Panc1 (cell line): ENCODE measurements at regions not wholly inside any gene's neighbourhood (a gene's known extent, or its start where the extent isn't known, plus 50 kb on each side); places are given as distances from the start of the nearest gene placed in this dataset.

Experiments
- ATAC-seq: fragments of 200-7000 bp; cut with Tn5 transposase; 2 replicates; pipeline ENCODE4 v1.9.1; 2020; ENCODE audit warnings: mild to moderate bottlenecking, moderate library complexity
- BruUV-seq: library from RNA; stranded (reverse); fragments of 400-500 nt; replicated peaks from 2 replicates; lab custom pipeline; 2021; lab: Mats Ljungman, UMichigan
- CTCF ChIA-PET: fragments of 300-600 bp; sonication (Branson Sonifier 250); formaldehyde crosslinking; loops from one replicate; lab custom pipeline; 2022; ENCODE audit warnings: antibody characterized with exemption; lab: Charles Lee
- POLR2A ChIA-PET: fragments of 300-600 bp; sonication (Branson Sonifier 250); formaldehyde crosslinking; loops from one replicate; lab custom pipeline; 2022; ENCODE audit warnings: antibody characterized with exemption; lab: Charles Lee
- DNase-seq: peaks from one replicate; pipeline ENCODE4 v3.0.0-alpha.2; 2010; ENCODE audit warnings: low read depth, low spot score
- H3K27ac ChIP-seq: 2 replicates; pipeline ENCODE4 v1.5.1; 2011; ENCODE audit warnings: mild to moderate bottlenecking, low read length, inconsistent platforms
- H3K27me3 ChIP-seq: fragments of 200-500 bp; sonication (Bioruptor generic); 2 replicates; pipeline ENCODE4 v1.6.0; 2014; ENCODE audit warnings: low read length, inconsistent platforms; ENCODE audit not compliant: control insufficient read depth, insufficient read depth
- H3K36me3 ChIP-seq: fragments of 200-500 bp; sonication (Bioruptor generic); 2 replicates; pipeline ENCODE4 v1.5.1; 2014; ENCODE audit warnings: inconsistent platforms, mild to moderate bottlenecking, low read length, moderate library complexity; ENCODE audit not compliant: control insufficient read depth, insufficient read depth
- H3K4me1 ChIP-seq: 2 replicates; pipeline ENCODE4 v1.5.1; 2011; ENCODE audit warnings: inconsistent platforms, mild to moderate bottlenecking, low read length, moderate library complexity; ENCODE audit not compliant: control insufficient read depth, insufficient read depth
- H3K4me3 ChIP-seq, 2 experiments: 2 replicates each; pipeline ENCODE4 v1.5.1; 2011 to 2012; ENCODE audit warnings: low read depth in 2 of 2, low read length in 2 of 2, mild to moderate bottlenecking in 2 of 2, inconsistent platforms in 1 of 2, moderate library complexity in 1 of 2
- H3K9me3 ChIP-seq: fragments of 200-500 bp; sonication (Bioruptor generic); 2 replicates; pipeline ENCODE4 v1.5.1; 2014; ENCODE audit warnings: low read depth, mild to moderate bottlenecking, inconsistent platforms, low read length, moderate library complexity; ENCODE audit not compliant: control insufficient read depth, insufficient read depth
- CTCF ChIP-seq: fragments of 450-650 bp; IDR thresholded peaks from 2 replicates; pipeline ENCODE4 v1.5.1; 2017; ENCODE audit warnings: mild to moderate bottlenecking
- POLR2AphosphoS5 ChIP-seq: IDR thresholded peaks from 2 replicates; pipeline ENCODE4 v1.6.1; 2012; ENCODE audit warnings: mild to moderate bottlenecking, low read depth, low read length, moderate library complexity
- SIN3A ChIP-seq: IDR thresholded peaks from 2 replicates; pipeline ENCODE4 v1.6.1; 2012; ENCODE audit warnings: low read depth, mild to moderate bottlenecking, low read length, moderate library complexity, borderline replicate concordance; ENCODE audit not compliant: insufficient read depth
- TCF7L2 ChIP-seq: IDR thresholded peaks from 2 replicates; pipeline ENCODE4 v1.6.1; 2011; ENCODE audit warnings: mild to moderate bottlenecking, low read depth, low read length, inconsistent platforms
- in situ Hi-C: cut with HindIII; loops from 2 replicates; pipeline ENCODE4 v1.10.0; 2016; ENCODE audit warnings: low sequenced_read_pairs, low pct_unique_long_range_greater_than_20kb
- intact Hi-C: fragments of 100-400 bp; cut with micrococcal nuclease; formaldehyde crosslinking; loops from one replicate; pipeline ENCODE4 v1.10.0; 2022; ENCODE audit not compliant: unreplicated experiment
- TF ChIP-seq, protein P1 (sequence below), 2 experiments: IDR thresholded peaks; 2 replicates each; pipeline ENCODE4 v1.6.1; 2011 to 2012; ENCODE audit warnings: low read depth in 2 of 2, control low read depth in 1 of 2, low read length in 1 of 2, mild to moderate bottlenecking in 1 of 2, moderate library complexity in 1 of 2; ENCODE audit not compliant: insufficient read depth in 1 of 2

DNA sequence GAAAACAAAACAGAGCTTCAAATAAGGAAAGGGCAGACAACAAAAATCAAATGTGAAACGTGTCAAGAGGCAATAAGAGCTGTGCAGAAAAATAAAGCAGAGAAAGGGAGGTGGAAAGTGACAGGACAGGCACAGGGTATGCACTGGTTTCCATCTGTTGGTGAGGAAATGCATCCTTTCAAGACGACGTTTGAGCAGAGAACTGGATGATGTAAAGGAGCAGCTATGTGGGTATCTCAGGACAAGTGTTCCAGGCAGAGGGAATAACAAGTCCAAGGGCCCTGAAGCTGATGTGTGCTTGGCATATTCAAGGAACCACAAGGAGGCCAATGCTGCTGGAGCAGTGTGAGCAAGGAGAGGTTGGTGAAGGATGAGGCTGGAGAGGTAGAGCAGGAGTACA is 168.9 kb upstream of the SERPINE2 start:
- Histone ChIP-seq H3K4me3 (no peak overlapping the region), H3K4me1 (no peaks in the 10 kb centered on the region), H3K27ac (no peak overlapping the region), H3K36me3 (no peaks in the 10 kb centered on the region), H3K27me3 (no peaks in the 10 kb centered on the region), H3K9me3 (no peaks in the 10 kb centered on the region)
- TF ChIP-seq TCF7L2 (no peak), POLR2AphosphoS5 (no peak), CTCF (no peak), SIN3A (no peak)
- TF ChIP-seq, protein P1, sequence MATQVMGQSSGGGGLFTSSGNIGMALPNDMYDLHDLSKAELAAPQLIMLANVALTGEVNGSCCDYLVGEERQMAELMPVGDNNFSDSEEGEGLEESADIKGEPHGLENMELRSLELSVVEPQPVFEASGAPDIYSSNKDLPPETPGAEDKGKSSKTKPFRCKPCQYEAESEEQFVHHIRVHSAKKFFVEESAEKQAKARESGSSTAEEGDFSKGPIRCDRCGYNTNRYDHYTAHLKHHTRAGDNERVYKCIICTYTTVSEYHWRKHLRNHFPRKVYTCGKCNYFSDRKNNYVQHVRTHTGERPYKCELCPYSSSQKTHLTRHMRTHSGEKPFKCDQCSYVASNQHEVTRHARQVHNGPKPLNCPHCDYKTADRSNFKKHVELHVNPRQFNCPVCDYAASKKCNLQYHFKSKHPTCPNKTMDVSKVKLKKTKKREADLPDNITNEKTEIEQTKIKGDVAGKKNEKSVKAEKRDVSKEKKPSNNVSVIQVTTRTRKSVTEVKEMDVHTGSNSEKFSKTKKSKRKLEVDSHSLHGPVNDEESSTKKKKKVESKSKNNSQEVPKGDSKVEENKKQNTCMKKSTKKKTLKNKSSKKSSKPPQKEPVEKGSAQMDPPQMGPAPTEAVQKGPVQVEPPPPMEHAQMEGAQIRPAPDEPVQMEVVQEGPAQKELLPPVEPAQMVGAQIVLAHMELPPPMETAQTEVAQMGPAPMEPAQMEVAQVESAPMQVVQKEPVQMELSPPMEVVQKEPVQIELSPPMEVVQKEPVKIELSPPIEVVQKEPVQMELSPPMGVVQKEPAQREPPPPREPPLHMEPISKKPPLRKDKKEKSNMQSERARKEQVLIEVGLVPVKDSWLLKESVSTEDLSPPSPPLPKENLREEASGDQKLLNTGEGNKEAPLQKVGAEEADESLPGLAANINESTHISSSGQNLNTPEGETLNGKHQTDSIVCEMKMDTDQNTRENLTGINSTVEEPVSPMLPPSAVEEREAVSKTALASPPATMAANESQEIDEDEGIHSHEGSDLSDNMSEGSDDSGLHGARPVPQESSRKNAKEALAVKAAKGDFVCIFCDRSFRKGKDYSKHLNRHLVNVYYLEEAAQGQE (IDR thresholded peaks at IDR 0.05; ENCODE audit: insufficient read depth in 1 of 2, low read depth in 2 of 2, low read length in 1 of 2), result no peak
- in situ Hi-C loops, result no loop called here
- DNase-seq (no peak), ATAC-seq (no peak)
- intact Hi-C loops, result no loop called here
- POLR2A ChIA-PET, result no interaction called here
- CTCF ChIA-PET, result no interaction called here
- no TSS peak for BruUV-seq

- ChIA-PET CTCF (no interaction called here), POLR2A (no interaction called here)
- DNase-seq (no peak), ATAC-seq (no peak)
- BruUV-seq, result no TSS peak
- Histone ChIP-seq H3K9me3 (no peaks in the 10 kb centered on the region), H3K27me3 (no peaks in the 10 kb centered on the region), H3K36me3 (no peaks in the 10 kb centered on the region), H3K4me3 (no peak overlapping the region), H3K27ac (no peak overlapping the region), H3K4me1 (no peaks in the 10 kb centered on the region)
- in situ Hi-C loops (no loop called here), intact Hi-C loops (no loop called here)
- TF ChIP-seq CTCF (no peak), POLR2AphosphoS5 (no peak), TCF7L2 (no peak), SIN3A (no peak)
- TF ChIP-seq, protein P1 (IDR thresholded peaks at IDR 0.05; ENCODE audit: insufficient read depth in 1 of 2, low read depth in 2 of 2, low read length in 1 of 2), result no peak
Observed at GRCh38 chr2:224206816-224207215, 167.7 kb upstream of the SERPINE2 start.
